HG03108 (cell line): ENCODE measurements at regions not wholly inside any gene's neighbourhood (a gene's known extent, or its start where the extent isn't known, plus 50 kb on each side); places are given as distances from the start of the nearest gene placed in this dataset.
A peak's percentile ranks its signal among the peaks of the same experiment; 100 is the strongest.
"Not testable (repeated sequence)": the region's sequence is repeated elsewhere in the genome, so short reads cannot be mapped to it uniquely, and the experiment has no call there.

Source experiments
- ATAC-seq: cut with Tn5 transposase; IDR thresholded peaks from one replicate; pipeline ENCODE4 v1.9.1; 2021; ENCODE audit warnings: moderate library complexity; ENCODE audit not compliant: unreplicated experiment

DNA sequence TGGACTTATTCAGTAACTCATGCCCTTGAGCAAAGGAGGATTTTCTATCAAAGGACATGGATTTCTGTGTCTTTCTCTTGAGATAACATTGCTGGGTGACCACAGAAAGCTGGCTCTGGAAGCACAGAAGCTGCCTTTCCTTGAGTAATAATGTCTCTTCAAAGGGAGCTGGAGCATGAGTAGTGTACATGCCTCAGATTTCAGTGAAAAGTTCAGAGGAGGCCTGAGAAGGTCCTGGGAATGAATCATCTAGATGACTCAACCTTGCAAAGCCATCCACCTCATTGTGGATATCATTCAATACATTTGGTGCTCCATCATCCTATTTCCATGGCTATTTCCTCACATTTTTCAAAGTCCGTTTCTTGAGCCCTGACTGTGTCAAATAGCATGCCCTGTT lies 77.6 kb upstream of the OR4M2 start:
- not testable (repeated sequence) for ATAC-seq

DNA sequence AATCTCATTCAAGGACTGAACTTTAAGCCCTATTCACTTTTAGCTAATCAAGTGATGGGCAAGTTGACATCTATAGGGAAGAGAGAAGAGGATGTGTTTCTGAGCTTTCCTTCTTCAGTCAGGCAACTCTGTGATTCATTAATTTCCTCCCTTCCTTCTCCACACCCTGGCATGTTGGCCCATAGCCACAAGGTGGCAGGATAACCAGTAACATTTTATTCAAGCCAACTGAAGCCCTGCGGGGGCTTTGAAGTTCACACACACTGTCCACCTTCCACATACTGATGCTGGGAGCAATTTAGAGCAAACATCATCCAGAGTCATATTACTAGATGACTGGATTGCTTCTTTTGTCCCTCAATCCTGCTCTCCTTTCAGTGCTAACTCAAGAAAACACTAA lies 91.2 kb upstream of the OR4M2 start:
- peak; percentile 73 for ATAC-seq

DNA sequence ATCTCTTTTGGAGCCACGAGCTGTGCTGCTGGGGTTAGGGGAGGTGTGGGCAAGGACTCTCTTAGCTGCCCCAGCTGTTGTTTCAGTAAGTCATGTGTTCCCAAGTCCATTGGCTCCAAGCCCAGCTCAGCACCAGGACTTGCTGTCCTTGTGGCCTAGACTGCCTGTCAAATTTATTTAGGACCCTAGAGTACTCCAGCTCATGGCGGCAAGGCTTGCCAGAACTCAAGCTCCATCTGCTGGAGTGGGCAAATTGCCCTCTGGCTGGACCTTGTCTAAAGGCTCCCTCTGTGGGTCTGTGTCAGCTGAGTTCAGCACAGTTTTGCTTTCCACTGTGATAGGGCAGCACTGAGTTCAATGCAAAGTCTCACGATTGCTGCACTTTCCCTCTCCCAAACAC lies 96.5 kb upstream of the OR4M2 start:
- ATAC-seq = not testable (repeated sequence)

DNA sequence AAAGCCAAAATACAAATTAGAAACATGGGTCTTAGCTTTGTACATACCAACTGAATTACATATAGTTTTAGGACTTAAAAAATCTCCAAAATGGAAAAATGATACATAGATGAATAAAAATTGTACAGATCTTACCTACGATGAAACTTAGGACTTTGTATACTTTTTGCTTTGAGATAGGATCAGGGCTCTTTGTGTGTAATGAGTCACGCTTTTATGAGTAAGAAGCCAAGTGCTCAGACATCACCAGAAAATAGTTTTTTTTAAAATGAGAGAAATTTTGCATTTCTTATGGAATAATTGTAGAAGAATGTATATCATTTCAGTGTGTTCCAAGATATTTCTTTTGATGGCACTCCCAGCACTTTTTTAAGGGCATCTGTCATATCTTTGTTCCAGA lies 100.4 kb upstream of the OR4M2 start:
- not testable (repeated sequence) for ATAC-seq

DNA sequence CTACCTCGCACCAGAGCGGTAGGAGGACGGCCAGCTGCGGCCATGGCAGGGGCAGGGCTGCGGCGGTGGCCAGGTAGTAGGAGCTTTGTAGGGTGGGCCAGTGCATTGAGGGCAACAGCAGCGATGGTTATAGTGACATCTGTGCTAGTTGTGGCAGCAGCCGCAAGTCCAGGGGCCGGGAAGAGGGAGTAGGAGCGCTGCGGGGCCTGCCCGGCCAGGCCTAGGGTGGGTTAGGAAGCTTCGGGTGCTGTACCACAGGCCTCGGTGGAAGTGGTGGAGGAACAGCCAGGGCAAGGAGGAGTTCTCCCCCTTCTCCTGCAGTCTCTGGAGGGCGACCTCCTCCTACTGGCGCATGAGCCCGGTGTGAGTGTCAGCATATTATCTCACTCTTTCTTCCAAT lies 76.2 kb upstream of the POTEB start:
- ATAC-seq = not testable (repeated sequence)

DNA sequence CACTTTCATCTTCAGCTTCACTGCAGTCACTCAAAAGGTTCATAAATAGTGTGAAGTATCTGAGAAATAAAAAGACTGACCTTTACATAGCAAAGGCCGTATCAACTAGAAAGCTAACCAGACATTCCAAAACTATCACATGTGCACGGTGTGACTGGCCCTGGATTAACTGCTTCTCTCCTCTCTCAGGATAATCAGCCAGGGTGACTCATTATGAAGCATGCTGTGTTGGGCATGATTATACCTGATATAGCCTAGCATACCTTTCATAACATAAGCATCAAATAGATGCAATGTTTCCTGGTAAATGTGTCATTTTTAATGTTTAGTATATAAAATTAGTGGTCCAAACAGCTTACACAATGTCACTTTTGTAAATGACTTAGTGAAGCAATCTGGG lies 62.8 kb upstream of the POTEB start:
- not testable (repeated sequence) for ATAC-seq
